ENCODE measurements at regions not wholly inside any gene's neighbourhood (a gene's known extent, or its start where the extent isn't known, plus 50 kb on each side); places are given as distances from the start of the nearest gene placed in this dataset.
A peak's percentile ranks its signal among the peaks of the same experiment; 100 is the strongest.

DNA sequence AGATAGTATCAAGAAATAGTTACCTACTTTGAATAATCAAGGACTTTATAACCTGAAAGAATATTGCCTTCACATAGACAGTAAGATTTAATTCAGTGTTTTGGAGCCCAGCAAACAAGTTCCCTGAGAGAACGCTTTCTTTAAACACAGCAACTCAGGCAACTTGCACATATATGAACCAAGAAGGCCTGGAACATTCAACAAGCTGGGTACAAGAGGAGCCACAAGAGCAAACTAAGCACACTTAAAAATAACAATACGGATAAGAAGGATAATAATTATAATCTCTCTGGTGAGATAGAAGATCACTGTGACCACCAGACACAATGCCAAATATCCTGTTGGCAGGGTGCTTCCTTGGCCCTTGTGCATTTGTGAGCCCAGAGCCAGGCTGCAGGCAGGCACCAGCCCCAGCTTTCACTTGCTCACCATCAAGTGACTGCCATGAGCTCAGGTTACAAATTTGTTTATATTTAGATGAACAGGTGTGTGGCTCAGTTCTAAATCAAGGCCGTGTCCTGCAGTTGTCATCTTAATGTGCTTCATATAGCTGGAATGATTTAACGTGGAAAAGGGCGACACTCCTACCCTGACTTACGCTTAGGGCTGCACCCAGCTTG is 446.6 kb downstream of the IRS1 start:
- in situ Hi-C loops (cut with MboI; ENCODE audit: low pct_unique_long_range_greater_than_20kb in 2 of 9, low sequenced_read_pairs in 9 of 9, unreplicated experiment in 9 of 9) = no loop called here
- H3K4me3 ChIP-seq = no peak overlapping the region

DNA sequence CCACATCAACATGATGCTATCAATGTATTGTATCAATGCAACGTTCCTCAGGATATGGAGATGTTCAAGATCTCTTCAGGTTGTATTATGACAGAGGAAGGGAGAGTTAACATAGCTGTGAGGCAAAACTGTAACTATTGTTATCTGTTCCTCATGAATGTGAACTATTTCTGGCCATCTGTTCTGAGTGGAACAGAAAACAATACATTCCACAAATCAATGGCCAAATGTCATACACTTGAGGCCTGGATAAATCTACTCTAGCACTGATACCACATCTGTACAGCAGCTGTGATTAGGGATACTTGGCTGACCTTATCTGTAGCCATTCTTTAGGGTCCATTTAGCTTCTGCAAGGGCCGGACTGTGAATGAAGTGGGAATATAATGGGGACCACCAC is 447.9 kb downstream of the IRS1 start:
- WGBS, 10 experiments = 0 to 80% (median 43%) methylated on average over 1 to 2 of the region's 2 CpGs; no CpG with 5 or more reads in 3 of the 10 experiments
- peak in 1 of 8 experiments; percentile 73 for ATAC-seq (replicated peaks in 6 of 8)
- H3K27ac ChIP-seq = no peak overlapping the region
- no peak overlapping the region for H3K4me3 ChIP-seq
- in situ Hi-C loops (cut with MboI; ENCODE audit: low pct_unique_long_range_greater_than_20kb in 2 of 9, low sequenced_read_pairs in 9 of 9, unreplicated experiment in 9 of 9) = no loop called here
- H3K4me1 ChIP-seq (replicated peaks in 1 of 2) = no peaks in the 10 kb centered on the region

More for the DNA sequence above, 446.6 kb downstream of the IRS1 start:
- Histone ChIP-seq H3K4me1 (replicated peaks in 1 of 2) (no peaks in the 10 kb centered on the region), H3K27ac (no peak overlapping the region)
- peak in 1 of 8 experiments; percentile 70 for ATAC-seq (replicated peaks in 6 of 8)
- 77 to 100% (median 88%) methylated on average over 1 to 6 of the region's 6 CpGs for WGBS, 10 experiments

DNA sequence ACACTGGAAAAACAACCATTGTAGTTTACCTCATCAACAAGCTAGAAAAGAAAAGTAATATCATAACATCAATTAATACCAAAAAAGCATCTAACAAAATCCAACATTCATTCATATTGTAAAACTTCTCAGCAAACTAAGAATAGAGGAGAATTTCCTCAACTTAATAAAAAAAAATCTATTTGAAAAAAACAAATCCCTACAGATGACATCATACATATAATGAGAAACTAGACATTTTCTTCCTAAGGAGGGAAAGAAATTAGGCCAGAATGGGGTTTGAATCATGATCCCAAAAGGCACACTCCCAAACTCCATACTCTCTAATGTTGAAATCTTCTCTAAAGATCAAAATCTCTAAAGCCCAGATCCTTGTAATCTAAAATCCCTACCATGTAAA is 460.0 kb downstream of the IRS1 start:
- ATAC-seq (replicated peaks in 6 of 8) = no peak
- in situ Hi-C loops (cut with MboI; ENCODE audit: low pct_unique_long_range_greater_than_20kb in 2 of 9, low sequenced_read_pairs in 9 of 9, unreplicated experiment in 9 of 9) = no loop called here
- no peak overlapping the region for H3K27ac ChIP-seq
- no peaks in the 10 kb centered on the region for H3K4me1 ChIP-seq (replicated peaks in 1 of 2)
- H3K4me3 ChIP-seq = no peak overlapping the region

DNA sequence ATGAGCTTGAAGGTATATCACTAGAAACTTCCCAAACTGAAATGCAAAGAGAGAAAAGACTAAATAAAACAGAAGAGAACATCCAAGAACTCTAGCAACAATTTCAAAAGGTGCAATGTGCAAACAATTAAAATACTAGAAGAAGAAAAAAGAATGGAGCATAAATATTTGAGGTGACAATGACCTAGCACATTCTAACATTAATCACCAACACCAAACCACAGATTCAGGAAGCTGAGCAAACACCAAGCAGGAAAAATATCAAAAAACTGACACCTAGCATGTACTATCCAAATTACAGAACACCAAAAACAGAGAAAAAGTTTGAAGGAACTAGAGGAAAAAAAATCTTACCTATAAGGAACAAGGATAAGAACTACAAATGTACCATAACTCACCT is 460.8 kb downstream of the IRS1 start:
- Histone ChIP-seq H3K4me1 (replicated peaks in 1 of 2) (no peaks in the 10 kb centered on the region), H3K27ac (no peak overlapping the region), H3K4me3 (no peak overlapping the region)
- ATAC-seq (replicated peaks in 6 of 8) = no peak
- in situ Hi-C loops (cut with MboI; ENCODE audit: low pct_unique_long_range_greater_than_20kb in 2 of 9, low sequenced_read_pairs in 9 of 9, unreplicated experiment in 9 of 9) = no loop called here

DNA sequence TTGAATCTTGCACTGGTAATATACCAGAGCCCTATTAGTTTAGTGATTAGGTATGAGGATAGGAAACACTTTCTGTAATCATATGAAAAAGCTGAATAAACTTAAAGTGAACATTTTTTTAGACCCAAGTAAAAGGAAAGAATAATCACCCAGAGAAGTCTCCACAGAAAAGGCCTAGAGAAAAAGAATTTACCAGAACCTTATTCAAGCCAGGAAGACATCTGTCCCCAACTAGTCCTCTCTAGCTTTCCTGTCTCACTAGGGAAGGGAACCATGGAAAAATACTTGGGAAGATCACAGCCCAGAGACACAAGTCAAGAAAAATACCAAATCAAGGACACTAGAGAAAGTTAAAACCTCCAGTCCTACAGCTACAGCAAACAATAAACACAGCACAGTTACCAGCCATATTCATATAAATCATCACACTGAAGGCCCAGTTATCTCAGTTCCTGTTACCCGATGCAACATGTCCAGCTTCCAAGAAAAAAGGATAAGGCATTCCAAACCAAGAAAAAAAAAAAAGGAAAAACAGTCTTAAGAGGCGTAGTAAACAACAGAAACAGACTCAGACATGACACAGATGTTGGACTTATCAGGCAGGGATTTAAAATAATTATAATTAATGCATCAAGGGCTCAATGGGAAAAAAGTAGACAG is 461.5 kb downstream of the IRS1 start:
- no peak overlapping the region for H3K27ac ChIP-seq
- H3K4me1 ChIP-seq (replicated peaks in 1 of 2) = no peaks in the 10 kb centered on the region
- WGBS, 10 experiments = 0 to 100% (median 53%) methylated on average over 1 to 2 of the region's 2 CpGs; no CpG with 5 or more reads in 1 of the 10 experiments
- H3K4me3 ChIP-seq = no peak overlapping the region
- in situ Hi-C loops (cut with MboI; ENCODE audit: low pct_unique_long_range_greater_than_20kb in 2 of 9, low sequenced_read_pairs in 9 of 9, unreplicated experiment in 9 of 9) = no loop called here
- no peak for ATAC-seq (replicated peaks in 6 of 8)

DNA sequence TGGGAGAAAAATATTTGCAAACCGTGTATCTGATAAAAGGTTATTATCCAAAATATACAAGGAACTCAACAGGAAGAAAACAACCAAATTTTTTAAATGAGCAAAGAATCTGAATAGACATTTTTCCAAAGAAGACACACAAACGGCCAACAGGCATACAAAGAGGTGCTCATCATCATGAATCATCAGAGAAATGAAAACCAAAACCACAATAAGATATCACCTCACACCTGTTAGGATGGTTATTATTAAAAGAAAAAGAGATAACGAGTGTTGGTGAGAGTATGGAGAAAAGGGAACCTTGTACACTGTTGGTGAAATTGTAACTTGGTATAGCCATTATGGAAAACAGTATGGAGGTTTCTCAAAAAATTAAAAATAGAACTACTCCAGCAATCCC is 463.3 kb downstream of the IRS1 start:
- ATAC-seq (replicated peaks in 6 of 8) = no peak
- no peak overlapping the region for H3K4me3 ChIP-seq
- in situ Hi-C loops (cut with MboI; ENCODE audit: low pct_unique_long_range_greater_than_20kb in 2 of 9, low sequenced_read_pairs in 9 of 9, unreplicated experiment in 9 of 9) = no loop called here
- H3K4me1 ChIP-seq (replicated peaks in 1 of 2) = no peaks in the 10 kb centered on the region
- WGBS, 10 experiments = 50 to 93% (median 86%) methylated on average over 2 to 3 of the region's 3 CpGs; no CpG with 5 or more reads in 1 of the 10 experiments
- H3K27ac ChIP-seq = no peak overlapping the region

DNA sequence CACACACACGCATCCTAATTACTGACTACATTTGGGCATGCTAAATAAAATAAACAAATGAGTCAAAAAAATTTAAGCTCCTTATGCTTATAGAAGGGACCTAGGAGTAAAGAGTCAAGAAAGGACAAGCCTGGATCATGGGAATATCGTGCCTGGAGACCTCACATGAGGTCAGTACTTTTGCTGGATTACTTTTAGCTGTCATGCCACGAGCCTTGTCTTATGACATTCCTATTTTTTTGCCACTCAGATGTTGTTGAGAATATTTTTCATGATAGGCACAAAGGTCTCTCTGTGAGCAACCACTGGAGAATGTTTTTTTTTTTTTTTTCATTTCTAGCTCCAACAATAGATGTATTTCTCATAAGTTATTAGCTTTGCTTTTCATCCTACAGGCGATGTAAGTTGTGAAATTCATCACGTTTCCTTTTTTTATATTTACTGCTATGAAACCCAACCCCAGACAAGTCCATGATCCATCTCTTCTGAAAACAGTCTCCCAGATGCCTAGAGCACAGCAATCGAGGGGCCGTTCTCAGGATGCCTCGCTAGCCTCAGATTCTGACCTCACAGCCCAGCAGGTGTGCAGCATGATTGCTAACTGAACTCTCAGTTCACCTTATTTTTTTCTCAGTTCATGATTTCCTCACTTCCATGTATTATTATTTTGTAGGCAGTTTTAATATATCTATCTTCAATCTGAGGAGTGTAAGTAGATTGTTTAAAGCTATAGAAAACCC is 464.5 kb downstream of the IRS1 start:
- Histone ChIP-seq H3K4me3 (no peak overlapping the region), H3K4me1 (replicated peaks in 1 of 2) (no peaks in the 10 kb centered on the region), H3K27ac (no peak overlapping the region)
- ATAC-seq (replicated peaks in 6 of 8) = peak in 3 of 8 experiments; percentile 30 to 45 (median 39)
- 37 to 93% (median 84%) methylated on average over 3 to 7 of the region's 8 CpGs for WGBS, 10 experiments
- in situ Hi-C loops (cut with MboI; ENCODE audit: low pct_unique_long_range_greater_than_20kb in 2 of 9, low sequenced_read_pairs in 9 of 9, unreplicated experiment in 9 of 9) = no loop called here

DNA sequence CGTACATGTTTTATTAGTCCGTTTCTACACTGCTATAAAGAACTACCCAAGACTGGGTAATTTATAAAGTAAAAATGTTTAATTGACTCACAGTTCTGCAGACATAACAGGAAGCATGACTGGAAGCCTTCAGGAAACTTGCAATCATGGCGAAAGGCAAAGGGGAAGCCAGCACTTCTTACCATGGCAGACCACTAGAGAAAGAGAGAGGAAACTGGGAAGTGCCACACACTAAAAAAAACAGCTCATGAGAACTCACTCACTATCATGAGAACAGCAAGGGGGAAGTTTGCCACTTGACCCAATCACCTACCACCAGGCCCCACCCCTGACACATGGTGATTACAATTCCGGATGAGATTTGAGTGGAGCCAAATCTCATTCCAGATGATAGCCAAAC is 466.2 kb downstream of the IRS1 start:
- Histone ChIP-seq H3K4me1 (replicated peaks in 1 of 2) (no peaks in the 10 kb centered on the region), H3K4me3 (no peak overlapping the region), H3K27ac (no peak overlapping the region)
- no peak for ATAC-seq (replicated peaks in 6 of 8)
- in situ Hi-C loops (cut with MboI; ENCODE audit: low pct_unique_long_range_greater_than_20kb in 2 of 9, low sequenced_read_pairs in 9 of 9, unreplicated experiment in 9 of 9) = no loop called here
- 86 to 100% (median 99%) methylated on average over 1 to 4 of the region's 4 CpGs for WGBS, 10 experiments

DNA sequence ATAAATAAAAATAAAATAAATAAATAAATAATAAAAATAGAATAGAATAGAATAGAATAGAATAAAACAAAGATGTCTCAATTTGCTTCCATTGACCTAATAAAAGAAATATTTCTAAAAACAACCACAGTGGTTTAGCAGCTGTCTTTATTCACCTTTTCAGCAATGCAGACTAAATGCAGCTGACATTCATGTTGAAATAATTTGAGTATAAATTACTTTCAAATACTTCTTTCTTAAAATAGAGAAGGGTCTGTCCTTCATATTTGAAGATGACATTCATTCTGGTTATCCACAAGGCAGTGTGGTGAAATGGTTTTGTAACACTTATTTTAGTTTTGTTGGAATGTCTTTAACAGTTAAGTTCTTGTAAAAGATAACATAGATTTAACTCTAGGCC is 469.4 kb downstream of the IRS1 start:
- no peak for ATAC-seq (replicated peaks in 6 of 8)
- Histone ChIP-seq H3K4me3 (no peak overlapping the region), H3K27ac (no peak overlapping the region), H3K4me1 (replicated peaks in 1 of 2) (peaks cover 4 to 9% of the 10 kb centered on the region in 2 donors)
- in situ Hi-C loops (cut with MboI; ENCODE audit: low pct_unique_long_range_greater_than_20kb in 2 of 9, low sequenced_read_pairs in 9 of 9, unreplicated experiment in 9 of 9) = no loop called here

DNA sequence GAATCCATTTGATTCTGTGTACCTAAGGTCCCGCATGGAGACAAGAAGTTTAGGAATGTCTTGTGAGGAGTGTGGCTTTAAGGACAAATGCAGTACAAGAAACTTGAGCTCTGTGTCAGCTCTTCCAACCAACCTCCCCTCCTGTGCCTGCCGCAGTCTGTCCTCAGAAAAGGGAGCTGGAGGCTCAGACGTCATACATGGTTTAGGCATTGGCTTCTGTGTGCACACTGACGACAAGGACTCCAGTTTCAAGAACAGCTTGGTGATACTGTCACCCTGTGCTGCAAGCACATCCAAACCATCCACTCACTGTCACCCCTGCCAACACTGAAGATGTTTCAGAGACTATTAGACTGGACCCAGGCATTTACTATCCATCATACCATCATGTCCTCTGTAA is 470.4 kb downstream of the IRS1 start:
- in situ Hi-C loops (cut with MboI; ENCODE audit: low pct_unique_long_range_greater_than_20kb in 2 of 9, low sequenced_read_pairs in 9 of 9, unreplicated experiment in 9 of 9) = no loop called here
- WGBS, 10 experiments = 65 to 100% (median 94%) methylated on average over 1 to 4 of the region's 4 CpGs; no CpG with 5 or more reads in 2 of the 10 experiments
- no peak overlapping the region for H3K4me3 ChIP-seq

DNA sequence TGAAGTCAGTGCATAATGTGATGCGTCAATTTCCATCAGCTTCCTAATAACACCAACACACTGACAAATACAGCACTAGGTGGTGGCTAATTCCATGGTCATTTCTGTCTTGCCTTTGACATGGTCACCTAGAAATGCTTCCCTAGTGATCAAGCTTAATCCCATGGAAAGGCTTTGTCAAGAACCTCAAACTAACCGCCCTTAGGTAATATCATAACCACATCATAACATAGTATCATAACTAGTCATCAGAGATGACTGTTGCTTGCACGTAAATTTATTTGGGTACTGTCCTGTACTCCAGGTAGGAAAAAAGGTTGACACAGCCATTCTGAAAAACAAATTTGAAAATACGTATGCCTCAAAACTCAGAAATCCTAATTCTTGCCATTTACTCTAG is 471.8 kb downstream of the IRS1 start:
- ATAC-seq (replicated peaks in 6 of 8) = no peak
- peaks cover 4 to 9% of the 10 kb centered on the region in 2 donors for H3K4me1 ChIP-seq (replicated peaks in 1 of 2)
- H3K4me3 ChIP-seq = no peak overlapping the region
- no peak overlapping the region for H3K27ac ChIP-seq
- WGBS, 10 experiments = 88 to 100% (median 100%) methylated on average over 1 to 4 of the region's 4 CpGs
- in situ Hi-C loops (cut with MboI; ENCODE audit: low pct_unique_long_range_greater_than_20kb in 2 of 9, low sequenced_read_pairs in 9 of 9, unreplicated experiment in 9 of 9) = no loop called here

More for the DNA sequence above, 470.4 kb downstream of the IRS1 start:
- Histone ChIP-seq H3K27ac (no peak overlapping the region), H3K4me1 (replicated peaks in 1 of 2) (peaks cover 4 to 9% of the 10 kb centered on the region in 2 donors)
- ATAC-seq (replicated peaks in 6 of 8) = peak in 1 of 8 experiments; percentile 48

DNA sequence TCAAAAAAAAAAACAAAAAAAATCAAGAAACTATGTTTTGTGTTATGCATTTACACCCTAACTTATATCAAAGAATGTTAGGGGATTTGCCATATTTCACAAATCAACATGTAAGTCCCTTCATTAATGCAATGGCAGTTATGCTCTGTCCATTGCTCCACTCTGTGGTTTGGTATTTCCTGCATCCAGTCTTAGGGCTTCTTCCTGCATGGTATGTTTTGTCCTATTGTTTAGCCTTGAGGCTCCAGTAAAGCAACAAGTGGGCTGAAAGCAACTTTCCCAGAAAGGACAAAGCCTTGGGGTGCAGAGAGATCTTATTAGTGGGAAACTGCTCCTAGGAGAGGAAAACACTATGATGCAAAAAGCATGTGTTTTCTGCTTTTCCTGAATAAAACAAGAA is 474.1 kb downstream of the IRS1 start:
- Histone ChIP-seq H3K4me1 (replicated peaks in 1 of 2) (peaks cover 4 to 9% of the 10 kb centered on the region in 2 donors), H3K27ac (no peak overlapping the region), H3K4me3 (no peak overlapping the region)
- ATAC-seq (replicated peaks in 6 of 8) = no peak
- in situ Hi-C loops (cut with MboI; ENCODE audit: low pct_unique_long_range_greater_than_20kb in 2 of 9, low sequenced_read_pairs in 9 of 9, unreplicated experiment in 9 of 9) = no loop called here

DNA sequence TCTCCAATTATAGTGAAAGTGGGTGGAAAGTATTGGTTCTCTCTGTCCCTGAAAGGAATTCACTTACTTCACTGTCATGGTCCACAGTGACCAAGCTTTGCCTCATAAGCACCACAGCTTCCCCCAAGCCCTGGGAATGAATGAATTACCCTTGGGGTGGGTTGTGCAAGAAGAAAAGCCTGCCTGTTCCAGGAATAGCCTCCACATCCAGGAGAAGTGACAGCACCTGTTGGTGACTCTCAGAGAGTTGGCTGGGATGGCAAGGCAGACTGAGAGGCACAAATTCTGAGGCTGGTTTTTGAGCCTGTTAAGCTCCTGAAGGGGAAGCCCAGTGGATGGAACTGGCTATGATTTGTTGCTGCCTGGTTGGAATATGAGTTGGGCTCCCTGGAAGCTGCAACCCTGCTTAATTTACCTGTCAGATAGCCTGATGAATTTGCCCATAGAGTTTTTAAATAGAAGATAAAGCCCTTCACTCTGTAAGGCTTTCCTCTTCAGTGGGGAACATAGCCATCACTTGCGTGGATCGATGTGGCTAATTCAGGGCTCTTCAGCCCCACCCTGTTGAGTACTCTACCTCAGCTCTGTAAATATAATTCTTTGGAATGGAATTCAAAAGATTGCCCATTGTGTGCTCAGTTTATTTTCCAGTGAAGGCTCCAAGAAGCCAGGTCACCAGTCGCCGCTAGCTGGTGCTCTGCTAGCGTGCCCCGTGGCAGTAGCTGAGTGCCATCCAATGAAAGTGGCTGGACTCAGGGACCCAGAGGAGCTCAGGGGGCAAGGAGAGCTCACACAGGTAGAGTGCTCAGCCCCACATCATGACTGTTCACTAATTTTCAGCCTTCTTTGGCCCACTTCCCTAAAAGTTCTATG is 479.3 kb downstream of the IRS1 start:
- Histone ChIP-seq H3K4me1 (replicated peaks in 1 of 2) (no peaks in the 10 kb centered on the region), H3K27ac (no peak overlapping the region), H3K4me3 (no peak overlapping the region)
- WGBS, 10 experiments = 92 to 100% (median 100%) methylated on average over 1 to 6 of the region's 6 CpGs; no CpG with 5 or more reads in 3 of the 10 experiments
- in situ Hi-C loops (cut with MboI; ENCODE audit: low pct_unique_long_range_greater_than_20kb in 2 of 9, low sequenced_read_pairs in 9 of 9, unreplicated experiment in 9 of 9) = no loop called here
- ATAC-seq (replicated peaks in 6 of 8) = no peak
